Fibroblast of skin of back (primary cell): ENCODE measurements at regions not wholly inside any gene's neighbourhood (a gene's known extent, or its start where the extent isn't known, plus 50 kb on each side); places are given as distances from the start of the nearest gene placed in this dataset.
A peak's percentile ranks its signal among the peaks of the same experiment; 100 is the strongest.

ENCODE experiments used
- DNase-seq: peaks from one replicate; pipeline ENCODE4 v3.0.0-alpha.2; 2013

GRCh38 chr1:244157731-244158438 is 106.8 kb downstream of the ZBTB18 start:
- no peak for DNase-seq

- no peak for DNase-seq
Observed at GRCh38 chr1:244159646-244160045, 108.6 kb downstream of the ZBTB18 start.

GRCh38 chr1:244160455-244161235 is 109.6 kb downstream of the ZBTB18 start:
- DNase-seq, result no peak

- no peak for DNase-seq
Observed at GRCh38 chr1:244161236-244161510, 110.1 kb downstream of the ZBTB18 start.

- DNase-seq, result peak; percentile 70
Observed at GRCh38 chr1:244162786-244163530, 111.9 kb downstream of the ZBTB18 start.

DNA sequence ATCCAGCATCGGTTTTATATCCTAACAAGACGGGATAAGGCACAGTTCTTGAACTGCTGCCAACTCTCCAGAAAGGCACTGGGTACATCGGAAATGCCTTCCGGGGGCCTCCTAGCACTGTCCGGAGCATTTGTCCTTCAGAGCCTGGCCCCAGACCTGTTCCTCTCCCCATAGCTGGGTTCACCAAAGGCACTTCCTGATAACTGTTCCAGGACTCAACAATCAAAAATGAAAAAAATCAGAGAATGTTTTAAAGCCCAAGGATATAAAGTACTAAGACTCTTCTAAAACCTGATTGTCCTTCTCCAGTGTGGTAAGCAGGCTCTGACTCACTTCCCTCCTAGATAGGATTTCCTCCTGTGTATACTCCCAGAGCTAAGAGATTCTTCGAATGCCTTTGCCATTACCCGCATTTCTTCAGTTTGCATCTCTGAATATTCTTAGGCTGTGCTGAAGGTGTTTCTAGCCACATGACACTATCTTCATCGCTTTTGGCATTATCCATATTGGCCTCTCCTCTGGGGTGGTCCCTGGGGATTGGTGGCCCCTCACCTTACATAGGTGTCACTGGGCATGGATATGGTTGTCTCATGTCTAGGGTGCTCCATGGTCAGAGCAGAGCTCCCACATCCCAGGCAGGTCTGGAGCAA is 112.9 kb downstream of the ZBTB18 start:
- DNase-seq, result peak; percentile 99

DNA sequence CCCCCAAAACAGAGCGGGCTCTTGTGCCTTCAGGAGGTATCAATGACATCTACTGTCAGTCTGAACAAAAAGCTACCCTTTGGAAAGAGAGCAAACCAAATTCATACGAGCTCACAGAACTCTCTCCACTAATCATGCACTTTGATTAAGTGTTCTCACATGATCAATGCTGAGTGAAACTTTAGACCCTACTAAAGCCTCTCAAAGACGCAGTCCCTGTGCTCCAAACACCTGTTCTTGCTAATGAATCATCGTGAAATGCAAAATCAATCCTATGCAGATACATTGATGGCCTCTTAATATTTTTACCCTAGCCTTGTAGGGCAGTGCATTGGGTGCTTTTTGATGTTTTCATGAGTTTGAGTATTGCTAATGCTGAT is 113.4 kb downstream of the ZBTB18 start:
- DNase-seq, result no peak

- no peak for DNase-seq
Observed at GRCh38 chr1:244165021-244165420, 113.9 kb downstream of the ZBTB18 start.

DNA sequence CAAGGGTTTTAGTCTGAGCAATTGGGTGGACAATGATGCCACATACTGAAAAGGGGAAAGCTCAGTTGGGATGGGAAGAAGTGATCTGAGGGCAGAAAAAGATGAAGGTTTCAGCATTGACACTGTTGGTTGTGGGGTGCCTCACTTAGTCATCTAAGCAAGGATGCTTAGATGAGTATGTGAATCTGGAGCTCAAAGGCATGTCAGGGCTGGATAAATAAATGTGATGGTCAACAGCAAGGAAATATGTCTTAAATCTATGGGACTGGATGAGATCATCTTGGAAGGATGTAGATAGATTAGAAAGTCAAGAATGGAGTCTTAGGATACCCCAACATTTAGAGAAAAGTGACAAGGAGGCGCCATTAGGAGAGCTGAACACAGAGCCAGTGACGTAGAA is 114.6 kb downstream of the ZBTB18 start:
- peak; percentile 34 for DNase-seq

DNA sequence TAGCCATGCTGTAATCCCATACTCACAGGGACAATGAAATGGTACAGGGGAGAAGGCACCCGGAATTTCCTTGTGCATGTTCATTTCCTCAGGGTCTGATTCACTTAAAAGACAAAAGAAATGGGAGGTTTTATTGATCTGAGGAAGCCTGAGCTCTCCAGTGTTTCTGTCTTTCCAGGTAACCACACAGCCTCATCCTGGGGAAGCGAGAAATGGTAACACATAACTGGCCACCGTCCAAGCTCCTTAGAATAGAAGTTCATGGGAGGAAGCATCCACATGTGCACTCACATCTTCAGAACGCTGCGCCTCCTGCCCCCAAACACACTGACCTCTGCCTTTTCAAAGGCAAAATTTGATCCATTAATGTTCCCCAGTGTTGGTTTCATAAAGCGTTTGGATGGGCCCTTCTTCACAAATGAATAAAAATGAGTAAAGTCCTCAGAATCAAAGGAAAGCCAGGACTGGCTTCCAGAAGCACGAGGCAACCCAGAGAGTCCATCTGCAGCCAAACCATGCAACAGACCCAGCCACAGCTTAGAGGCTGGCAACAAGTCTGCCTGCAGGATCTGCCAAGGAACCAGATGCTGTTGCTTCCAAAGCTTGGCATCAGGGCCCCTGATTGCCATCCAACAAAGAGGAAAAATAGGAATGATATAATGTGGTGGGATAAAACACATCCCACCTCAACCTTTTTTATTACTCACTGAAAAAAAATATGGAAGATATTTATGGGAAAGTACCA is 120.3 kb downstream of the ZBTB18 start:
- no peak for DNase-seq

DNA sequence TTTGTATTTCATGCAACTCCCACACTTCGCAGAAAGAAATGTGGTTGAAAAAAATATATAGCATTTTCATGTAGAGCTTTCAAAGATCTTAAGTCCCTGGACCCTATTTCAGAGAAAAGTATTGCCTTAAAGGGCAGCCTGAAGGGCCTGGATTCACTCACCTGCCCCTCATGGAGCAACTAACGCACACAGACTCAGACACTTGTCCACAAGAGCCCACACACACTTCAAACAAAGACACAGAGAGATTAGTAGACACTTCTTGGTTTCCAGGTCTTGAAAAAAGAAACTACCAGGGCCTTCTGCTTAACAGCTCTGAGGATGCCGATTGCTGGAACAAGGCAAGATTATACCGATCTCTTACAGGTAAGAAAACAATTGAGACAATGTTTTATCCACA is 122.2 kb downstream of the ZBTB18 start:
- DNase-seq, result no peak

DNA sequence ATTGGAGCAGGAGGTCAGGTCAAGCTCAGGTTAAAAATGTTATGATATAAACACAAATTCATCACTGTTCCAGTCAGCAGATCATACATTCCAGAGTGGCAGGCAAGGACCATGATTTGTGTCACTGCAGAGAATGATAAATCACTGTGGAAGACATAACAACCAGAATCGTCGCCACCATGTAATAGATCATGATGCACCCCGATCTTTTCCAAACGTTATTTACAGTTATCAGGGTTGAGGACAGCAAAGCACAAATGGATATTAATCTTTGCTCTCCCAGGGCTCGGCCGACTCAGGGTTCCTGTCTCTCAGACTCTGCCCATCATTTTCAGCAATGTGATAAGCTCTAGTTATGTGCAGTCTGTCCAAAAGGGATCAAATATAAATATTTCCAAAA is 122.7 kb downstream of the ZBTB18 start:
- peak; percentile 15 for DNase-seq

DNA sequence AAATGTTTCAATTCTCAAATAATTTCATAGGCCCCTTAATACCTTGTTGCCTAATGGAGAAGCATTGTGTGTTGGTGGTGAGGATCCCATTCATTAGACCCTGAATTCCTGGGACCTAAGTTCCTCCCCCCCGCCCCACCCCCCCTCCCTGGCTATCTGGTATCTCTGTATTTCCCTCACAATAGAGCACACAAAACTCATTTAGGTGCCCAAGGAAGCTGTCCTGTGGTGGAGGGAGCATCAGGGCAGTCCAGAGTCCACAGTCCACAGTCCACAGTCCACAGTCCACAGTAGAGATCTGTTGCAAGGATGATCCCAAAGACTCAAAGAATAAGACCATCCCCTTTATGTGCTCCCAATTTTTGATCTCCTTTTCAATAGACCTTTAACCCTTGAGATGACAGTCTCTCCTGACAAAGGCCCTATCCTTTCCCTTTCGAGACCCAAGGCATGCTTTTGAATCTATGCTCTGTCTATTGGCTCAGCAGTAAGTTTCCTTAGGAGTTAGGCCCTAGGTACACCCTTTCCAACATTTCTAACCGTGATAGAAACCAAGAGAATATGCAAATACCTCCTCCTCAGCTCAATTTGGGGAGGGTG is 123.9 kb downstream of the ZBTB18 start:
- no peak for DNase-seq

- DNase-seq, result no peak
Observed at GRCh38 chr1:244176201-244176600, 125.1 kb downstream of the ZBTB18 start.

DNA sequence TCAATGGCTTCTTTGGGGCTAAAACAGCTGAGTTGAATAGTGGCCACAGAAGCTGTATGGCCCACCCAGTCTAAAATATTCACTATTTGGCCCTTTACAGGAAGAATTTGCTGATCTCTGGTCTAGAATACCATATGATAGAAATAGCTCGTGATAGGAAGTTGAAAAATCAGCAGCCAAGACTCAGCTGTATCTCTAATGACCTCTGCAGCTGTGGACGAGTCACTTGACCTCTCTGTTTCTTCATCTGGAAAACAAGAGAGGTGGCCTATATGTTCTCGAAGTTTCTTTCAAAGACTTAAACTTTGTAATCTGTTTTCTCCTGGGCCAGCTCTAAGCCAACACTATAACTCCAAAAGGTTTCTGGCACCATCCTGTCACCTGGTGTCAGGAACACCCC is 129.2 kb downstream of the ZBTB18 start:
- DNase-seq, result no peak

DNA sequence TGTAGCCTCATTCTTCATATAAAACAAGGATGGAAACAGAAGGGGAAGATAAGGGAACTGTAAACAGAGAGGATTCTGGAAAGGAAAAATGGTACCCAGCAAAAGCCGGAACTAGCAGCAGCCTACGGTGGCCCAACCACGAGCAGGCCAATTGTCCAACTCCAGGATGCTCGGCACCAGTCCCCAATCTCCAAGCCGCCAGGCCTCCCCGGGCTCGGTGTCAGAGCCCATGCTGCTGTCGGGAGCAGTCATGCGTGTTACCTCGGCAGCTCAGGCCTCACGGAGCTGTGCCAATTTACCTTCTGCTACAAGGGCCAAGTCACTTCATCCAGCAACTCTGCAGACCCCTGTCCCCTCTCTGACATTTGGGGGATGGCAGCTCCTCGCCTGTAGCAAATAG is 130.8 kb downstream of the ZBTB18 start:
- no peak for DNase-seq

GRCh38 chr1:244183037-244183436 is 132.0 kb downstream of the ZBTB18 start:
- DNase-seq, result no peak

DNA sequence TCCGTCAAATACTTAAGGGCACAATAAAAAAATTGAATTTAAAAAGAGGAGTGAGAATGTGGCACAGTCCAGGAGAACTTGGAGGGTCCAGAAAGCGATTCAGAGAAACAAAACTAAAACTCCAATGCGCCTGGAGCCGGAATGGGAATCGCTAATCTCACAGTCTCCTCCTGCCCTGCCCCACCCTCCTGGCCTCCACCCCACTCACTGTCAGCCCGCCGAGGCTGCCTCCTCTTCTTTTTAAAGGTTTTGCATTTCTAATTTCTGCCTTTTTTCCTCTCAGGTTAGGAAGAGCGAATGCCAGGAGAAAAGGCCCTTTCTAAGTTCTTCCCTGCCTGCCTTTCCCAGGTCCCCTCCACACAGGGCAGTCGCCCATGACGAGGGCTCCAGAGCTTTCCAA is 135.3 kb downstream of the ZBTB18 start:
- DNase-seq, result no peak

- DNase-seq, result no peak
Observed at GRCh38 chr1:244187310-244187709, 136.2 kb downstream of the ZBTB18 start.

DNA sequence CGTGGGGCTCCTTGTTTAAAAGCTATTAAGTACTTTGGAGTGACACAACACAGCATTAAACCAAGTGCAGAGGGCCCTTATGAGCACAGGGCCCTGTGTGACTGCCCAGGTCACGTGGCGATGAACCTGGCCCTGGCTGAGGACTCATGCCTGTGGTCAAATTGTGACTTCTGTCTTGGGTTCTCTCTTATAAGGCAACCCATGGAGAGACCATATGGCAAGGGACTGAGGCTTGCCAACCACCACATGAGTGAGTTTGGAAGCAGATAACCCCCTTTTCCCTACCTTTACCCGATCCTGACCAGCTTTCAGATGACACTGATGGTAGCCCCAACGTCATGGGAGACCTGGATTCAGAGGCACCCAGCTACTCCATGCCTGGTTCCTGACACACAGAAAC is 140.5 kb downstream of the ZBTB18 start:
- DNase-seq, result no peak

DNA sequence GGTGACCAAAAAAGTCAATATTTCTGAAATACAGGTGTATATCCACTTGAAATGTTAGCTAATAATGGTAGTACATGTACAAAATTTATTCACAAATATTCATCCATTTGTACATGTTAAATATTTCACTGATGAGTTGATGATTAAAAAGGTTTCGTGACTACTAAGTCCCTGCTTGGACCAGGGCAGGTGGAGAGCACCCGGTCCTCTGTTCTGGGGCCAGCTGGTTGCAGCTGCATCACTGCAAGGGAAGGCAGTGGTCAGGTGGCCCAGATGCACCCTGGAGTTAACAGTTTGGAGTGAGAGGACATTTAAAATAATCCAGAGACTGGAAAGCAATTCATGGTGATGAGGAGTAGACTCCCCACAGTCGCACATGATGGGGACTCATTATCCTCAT is 141.2 kb downstream of the ZBTB18 start:
- DNase-seq, result no peak
